Keratinocyte (primary cell): ENCODE measurements at regions not wholly inside any gene's neighbourhood (a gene's known extent, or its start where the extent isn't known, plus 50 kb on each side); places are given as distances from the start of the nearest gene placed in this dataset.
A peak's percentile ranks its signal among the peaks of the same experiment; 100 is the strongest.
"Not testable (repeated sequence)": the region's sequence is repeated elsewhere in the genome, so short reads cannot be mapped to it uniquely, and the experiment has no call there.

ENCODE experiments used
- DNase-seq: peaks from one replicate; pipeline ENCODE4 v3.0.0-alpha.2; 2011; ENCODE audit warnings: low read depth, missing footprints, low spot score
- FAIRE-seq: peaks from 2 replicates; lab custom pipeline; 2011; peaks lifted over from hg19 to GRCh38; lab: Jason Lieb, UNC
- H2AFZ ChIP-seq: 2 replicates; pipeline ENCODE4 v1.6.0; 2012; ENCODE audit warnings: low read length, control low read depth, inconsistent platforms; ENCODE audit not compliant: control insufficient read depth
- H3K27ac ChIP-seq: 2 replicates; pipeline ENCODE4 v1.5.1; 2011; ENCODE audit warnings: low read length; ENCODE audit not compliant: control insufficient read depth, insufficient read depth
- H3K27me3 ChIP-seq: 3 replicates; pipeline ENCODE4 v1.6.0; 2011; ENCODE audit warnings: low read length; ENCODE audit not compliant: control insufficient read depth, insufficient read depth; ENCODE audit errors: extremely low read depth
- H3K36me3 ChIP-seq, 2 experiments: 2 replicates in 1 of 2; 3 replicates in 1 of 2; pipeline ENCODE4 v1.5.1; 2011; ENCODE audit warnings: low read length in 2 of 2, mild to moderate bottlenecking in 1 of 2; ENCODE audit not compliant: control insufficient read depth in 2 of 2, insufficient read depth in 2 of 2; ENCODE audit errors: extremely low read depth in 1 of 2
- H3K4me1 ChIP-seq: 3 replicates; pipeline ENCODE4 v1.5.1; 2011; ENCODE audit warnings: low read length; ENCODE audit not compliant: control insufficient read depth, insufficient read depth; ENCODE audit errors: extremely low read depth
- H3K4me2 ChIP-seq: 3 replicates; pipeline ENCODE4 v1.6.0; 2011; ENCODE audit warnings: low read depth, low read length; ENCODE audit not compliant: control insufficient read depth, insufficient read depth; ENCODE audit errors: extremely low read depth
- H3K4me3 ChIP-seq, 3 experiments: fragments of 200-600 bp in 1 of 3; sonication (generic) in 1 of 3; 2 replicates in 2 of 3; 3 replicates in 1 of 3; pipeline ENCODE4 v1.5.1; 2011 to 2016; ENCODE audit warnings: low read length in 3 of 3, mild to moderate bottlenecking in 3 of 3, control low read depth in 2 of 3, inconsistent platforms in 1 of 3, low read depth in 1 of 3, mixed read lengths in 1 of 3, mixed run types in 1 of 3, moderate library complexity in 1 of 3; ENCODE audit not compliant: control insufficient read depth in 2 of 3, insufficient read depth in 2 of 3; ENCODE audit errors: extremely low read depth in 1 of 3
- H3K79me2 ChIP-seq: 2 replicates; pipeline ENCODE4 v1.6.0; 2012; ENCODE audit warnings: low read length; ENCODE audit not compliant: control insufficient read depth, insufficient read depth
- H3K9ac ChIP-seq: 3 replicates; pipeline ENCODE4 v1.6.0; 2011; ENCODE audit warnings: low read length; ENCODE audit not compliant: control insufficient read depth, insufficient read depth; ENCODE audit errors: extremely low read depth
- H3K9me1 ChIP-seq: 3 replicates; pipeline ENCODE4 v1.6.0; 2011; ENCODE audit warnings: low read length; ENCODE audit not compliant: control insufficient read depth, insufficient read depth; ENCODE audit errors: extremely low read depth
- H3K9me3 ChIP-seq: 2 replicates; pipeline ENCODE4 v1.5.1; 2012; ENCODE audit warnings: low read depth, low read length; ENCODE audit not compliant: control insufficient read depth
- H4K20me1 ChIP-seq: 3 replicates; pipeline ENCODE4 v1.6.0; 2011; ENCODE audit warnings: low read length; ENCODE audit not compliant: control insufficient read depth, insufficient read depth; ENCODE audit errors: extremely low read depth
- EZH2 ChIP-seq: IDR thresholded peaks from one replicate; pipeline ENCODE4 v1.6.1; 2012; ENCODE audit warnings: inconsistent platforms, mild to moderate bottlenecking, low read length, moderate library complexity
- dilution Hi-C: fragments of 300-500 bp; cut with MboI; formaldehyde crosslinking; loops from one replicate; pipeline ENCODE4 v1.7.0; 2020; ENCODE audit warnings: low sequenced_read_pairs; ENCODE audit not compliant: extremely low pct_ligation_motif_present
- TF ChIP-seq, protein P1 (sequence below), 3 experiments: IDR thresholded peaks in 1 of 3; conservative IDR thresholded peaks in 1 of 3; optimal IDR thresholded peaks in 1 of 3; 2 replicates in 2 of 3; 3 replicates in 1 of 3; pipeline versions ENCODE3 to v1.5.1; 2011; ENCODE audit warnings: low read length in 3 of 3, mild to moderate bottlenecking in 3 of 3, moderate library complexity in 2 of 3, control low read depth in 1 of 3, inconsistent platforms in 1 of 3; ENCODE audit not compliant: insufficient read depth in 2 of 3; ENCODE audit errors: extremely low read depth in 1 of 3

DNA sequence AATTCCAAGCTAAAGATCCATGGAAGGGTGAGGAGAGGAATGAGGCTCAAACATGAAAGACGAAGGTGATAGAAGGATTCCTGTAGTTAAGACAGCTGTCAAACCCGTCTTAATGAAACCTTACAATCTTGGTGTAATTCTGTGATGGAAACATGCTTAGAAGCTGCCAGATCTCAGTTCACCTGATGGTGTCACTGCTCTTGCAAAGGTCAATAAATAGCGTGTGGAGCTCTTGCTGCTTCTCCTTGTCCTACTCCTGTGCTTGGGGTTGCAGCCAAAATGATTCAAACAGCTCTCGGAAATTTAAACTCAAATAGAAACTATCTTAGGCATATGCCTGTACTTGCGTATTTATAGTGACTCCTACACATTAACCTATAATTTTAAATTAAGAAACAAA is 1705.0 kb downstream of the OLFM4 start:
- no peak overlapping the region for H2AFZ ChIP-seq
- no peaks in the 10 kb centered on the region for H4K20me1 ChIP-seq
- H3K4me2 ChIP-seq: no peak overlapping the region
- H3K4me1 ChIP-seq: no peaks in the 10 kb centered on the region
- TF ChIP-seq, protein P1, sequence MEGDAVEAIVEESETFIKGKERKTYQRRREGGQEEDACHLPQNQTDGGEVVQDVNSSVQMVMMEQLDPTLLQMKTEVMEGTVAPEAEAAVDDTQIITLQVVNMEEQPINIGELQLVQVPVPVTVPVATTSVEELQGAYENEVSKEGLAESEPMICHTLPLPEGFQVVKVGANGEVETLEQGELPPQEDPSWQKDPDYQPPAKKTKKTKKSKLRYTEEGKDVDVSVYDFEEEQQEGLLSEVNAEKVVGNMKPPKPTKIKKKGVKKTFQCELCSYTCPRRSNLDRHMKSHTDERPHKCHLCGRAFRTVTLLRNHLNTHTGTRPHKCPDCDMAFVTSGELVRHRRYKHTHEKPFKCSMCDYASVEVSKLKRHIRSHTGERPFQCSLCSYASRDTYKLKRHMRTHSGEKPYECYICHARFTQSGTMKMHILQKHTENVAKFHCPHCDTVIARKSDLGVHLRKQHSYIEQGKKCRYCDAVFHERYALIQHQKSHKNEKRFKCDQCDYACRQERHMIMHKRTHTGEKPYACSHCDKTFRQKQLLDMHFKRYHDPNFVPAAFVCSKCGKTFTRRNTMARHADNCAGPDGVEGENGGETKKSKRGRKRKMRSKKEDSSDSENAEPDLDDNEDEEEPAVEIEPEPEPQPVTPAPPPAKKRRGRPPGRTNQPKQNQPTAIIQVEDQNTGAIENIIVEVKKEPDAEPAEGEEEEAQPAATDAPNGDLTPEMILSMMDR (optimal IDR thresholded peaks at IDR 0.05 in 1 of 3, IDR thresholded peaks at IDR 0.05 in 1 of 3, conservative IDR thresholded peaks at IDR 0.05 in 1 of 3; ENCODE audit: extremely low read depth in 1 of 3, insufficient read depth in 2 of 3, low read length in 3 of 3): peak in 2 of 3 experiments; percentile 4 to 24
- no peak for TF ChIP-seq EZH2
- no peak overlapping the region for H3K27ac ChIP-seq
- no peaks in the 10 kb centered on the region for H3K27me3 ChIP-seq
- no peak overlapping the region for H3K9ac ChIP-seq
- H3K4me3 ChIP-seq: no peak overlapping the region
- FAIRE-seq (no peak), DNase-seq (no peak)
- no peaks in the 10 kb centered on the region for H3K79me2 ChIP-seq
- H3K9me3 ChIP-seq: no peaks in the 10 kb centered on the region
- no peaks in the 10 kb centered on the region for H3K36me3 ChIP-seq
- H3K9me1 ChIP-seq: no peaks in the 10 kb centered on the region
- dilution Hi-C loops: no loop called here

DNA sequence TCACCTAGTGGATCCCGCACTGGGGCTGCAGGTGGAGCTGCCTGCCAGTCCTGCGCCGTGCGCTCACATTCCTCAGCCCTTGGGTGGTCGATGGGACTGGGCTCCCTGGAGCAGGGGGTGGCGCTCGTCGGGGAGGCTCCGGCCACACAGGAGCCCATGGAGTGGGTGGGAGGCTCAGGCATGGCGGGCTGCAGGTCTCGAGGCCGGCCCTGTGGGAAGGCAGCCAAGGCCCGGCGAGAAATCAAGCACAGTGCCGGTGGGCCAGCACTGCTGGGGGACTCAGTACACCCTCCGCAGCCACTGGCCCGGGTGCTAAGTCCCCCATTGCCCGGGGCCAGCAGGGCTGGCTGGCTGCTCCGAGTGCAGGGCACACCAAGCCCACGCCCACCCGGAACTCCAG is 1708.6 kb downstream of the OLFM4 start:
- H3K4me3 ChIP-seq, H3K9ac ChIP-seq, H2AFZ ChIP-seq, H3K9me1 ChIP-seq, H3K9me3 ChIP-seq, dilution Hi-C loops, H3K27me3 ChIP-seq, H4K20me1 ChIP-seq, H3K27ac ChIP-seq, H3K36me3 ChIP-seq, DNase-seq, H3K79me2 ChIP-seq, H3K4me1 ChIP-seq, H3K4me2 ChIP-seq, FAIRE-seq: not testable (repeated sequence)

GRCh38 chr13:54742984-54743383 is 1714.4 kb downstream of the OLFM4 start:
- Histone ChIP-seq H3K27ac (no peak overlapping the region), H2AFZ (no peak overlapping the region), H3K4me3 (no peak overlapping the region), H3K9ac (no peak overlapping the region), H4K20me1 (no peaks in the 10 kb centered on the region), H3K4me1 (no peaks in the 10 kb centered on the region), H3K4me2 (no peak overlapping the region), H3K36me3 (no peaks in the 10 kb centered on the region), H3K27me3 (no peaks in the 10 kb centered on the region), H3K9me3 (no peaks in the 10 kb centered on the region), H3K9me1 (no peaks in the 10 kb centered on the region), H3K79me2 (no peaks in the 10 kb centered on the region)
- dilution Hi-C loops: no loop called here
- FAIRE-seq (no peak), DNase-seq (no peak)
- TF ChIP-seq EZH2: no peak
- TF ChIP-seq, protein P1 (optimal IDR thresholded peaks at IDR 0.05 in 1 of 3, IDR thresholded peaks at IDR 0.05 in 1 of 3, conservative IDR thresholded peaks at IDR 0.05 in 1 of 3; ENCODE audit: extremely low read depth in 1 of 3, insufficient read depth in 2 of 3, low read length in 3 of 3): no peak
